Astrocyte of the cerebellum (primary cell): ENCODE measurements at regions not wholly inside any gene's neighbourhood (a gene's known extent, or its start where the extent isn't known, plus 50 kb on each side); places are given as distances from the start of the nearest gene placed in this dataset.

ENCODE experiments used
- DNase-seq: peaks from one replicate; pipeline ENCODE4 v3.0.0-alpha.2; 2011; ENCODE audit warnings: low read depth
- H3K4me3 ChIP-seq: 2 replicates; pipeline ENCODE4 v1.5.1; 2011; ENCODE audit warnings: mild to moderate bottlenecking, low read depth, low read length, moderate library complexity
- CTCF ChIP-seq: IDR thresholded peaks from 2 replicates; pipeline ENCODE4 v1.5.1; 2012; ENCODE audit warnings: low read length, low read depth, moderate library complexity, mild to moderate bottlenecking; ENCODE audit errors: missing control alignments
- in situ Hi-C: cut with HindIII; loops from 2 replicates; pipeline ENCODE4 v1.10.0; 2017; ENCODE audit warnings: low sequenced_read_pairs

- in situ Hi-C loops: no loop called here
- TF ChIP-seq CTCF: no peak
- no peak for DNase-seq
- H3K4me3 ChIP-seq: no peak overlapping the region
These were observed 766.2 kb downstream of the PCDH17 start for GRCh38 chr13:58397596-58398387.

GRCh38 chr13:58399263-58399662 lies 767.7 kb downstream of the PCDH17 start:
- TF ChIP-seq CTCF: no peak
- DNase-seq: no peak
- no peak overlapping the region for H3K4me3 ChIP-seq
- in situ Hi-C loops: no loop called here

GRCh38 chr13:58406545-58406944 lies 775.0 kb downstream of the PCDH17 start:
- no peak for TF ChIP-seq CTCF
- DNase-seq: no peak
- no peak overlapping the region for H3K4me3 ChIP-seq
- in situ Hi-C loops: no loop called here

GRCh38 chr13:58429917-58430316 lies 798.4 kb downstream of the PCDH17 start:
- no peak for TF ChIP-seq CTCF
- in situ Hi-C loops: no loop called here

GRCh38 chr13:58434943-58435342 lies 803.4 kb downstream of the PCDH17 start:
- no peak for DNase-seq
- no peak for TF ChIP-seq CTCF
- H3K4me3 ChIP-seq: no peak overlapping the region
- in situ Hi-C loops: no loop called here

More at GRCh38 chr13:58429917-58430316, 798.4 kb downstream of the PCDH17 start:
- no peak overlapping the region for H3K4me3 ChIP-seq
- DNase-seq: no peak

- no peak for DNase-seq
- H3K4me3 ChIP-seq: no peak overlapping the region
- TF ChIP-seq CTCF: no peak
- in situ Hi-C loops: no loop called here
These were observed 805.9 kb downstream of the PCDH17 start for GRCh38 chr13:58437427-58437826.
